WTC11 (cell line): ENCODE measurements at regions not wholly inside any gene's neighbourhood (a gene's known extent, or its start where the extent isn't known, plus 50 kb on each side); places are given as distances from the start of the nearest gene placed in this dataset.
A peak's percentile ranks its signal among the peaks of the same experiment; 100 is the strongest.

Experiments used
- ATAC-seq: fragments of 200-7000 bp; cut with Tn5 transposase; 2 replicates; pipeline ENCODE4 v1.10.0; 2021; ENCODE audit warnings: mild to moderate bottlenecking, moderate library complexity
- CTCF ChIA-PET: fragments of 300-600 bp; sonication (Branson Sonifier 250); formaldehyde crosslinking; loops from one replicate; lab custom pipeline; 2021; ENCODE audit warnings: antibody characterized with exemption; lab: Charles Lee
- POLR2A ChIA-PET: fragments of 350-600 bp; sonication (Branson Sonifier 250); formaldehyde crosslinking; loops from one replicate; lab custom pipeline; 2021; ENCODE audit warnings: antibody characterized with exemption; lab: Charles Lee
- DNase-seq: peaks from one replicate; pipeline ENCODE4 v3.0.0; 2021; ENCODE audit warnings: low spot score
- H3K27ac Mint-ChIP-seq: 2 replicates; pipeline ENCODE4 v1.8.0; 2021; ENCODE audit warnings: mixed read lengths
- H3K27me3 Mint-ChIP-seq: 2 replicates; pipeline ENCODE4 v1.8.0; 2021; ENCODE audit warnings: low read depth, mild to moderate bottlenecking, moderate library complexity, mixed read lengths
- H3K36me3 Mint-ChIP-seq: 2 replicates; pipeline ENCODE4 v1.8.0; 2021; ENCODE audit warnings: mixed read lengths
- H3K4me1 Mint-ChIP-seq: 2 replicates; pipeline ENCODE4 v1.8.0; 2022; ENCODE audit warnings: mixed read lengths
- H3K4me3 Mint-ChIP-seq: 2 replicates; pipeline ENCODE4 v1.8.0; 2021; ENCODE audit warnings: mild to moderate bottlenecking, moderate library complexity, mixed read lengths
- H3K9me3 Mint-ChIP-seq: 2 replicates; pipeline ENCODE4 v1.8.0; 2021; ENCODE audit warnings: mixed read lengths
- ATF1 ChIP-seq: sonication (generic); formaldehyde crosslinking; IDR thresholded peaks from 2 replicates; pipeline ENCODE4 v1.8.1; 2023; ENCODE audit warnings: mild to moderate bottlenecking, moderate library complexity, missing genetic modification reagents
- CDX4 ChIP-seq: fragments of 250-450 bp; sonication (Bioruptor Pico); IDR thresholded peaks from 2 replicates; pipeline ENCODE4 v1.9.0; 2021; ENCODE audit warnings: moderate library complexity, mild to moderate bottlenecking, inconsistent platforms, borderline replicate concordance
- CTCF ChIP-seq: fragments of 200-600 bp; IDR thresholded peaks from 2 replicates; pipeline ENCODE4 v1.8.0; 2022; ENCODE audit warnings: antibody characterized with exemption
- E2F4 ChIP-seq: sonication (generic); formaldehyde crosslinking; IDR thresholded peaks from 2 replicates; pipeline ENCODE4 v1.8.1; 2022; ENCODE audit warnings: low read depth, mild to moderate bottlenecking, moderate library complexity, missing genetic modification reagents, borderline replicate concordance
- FOXJ3 ChIP-seq: sonication (generic); formaldehyde crosslinking; IDR thresholded peaks from 2 replicates; pipeline ENCODE4 v1.9.0; 2021; ENCODE audit warnings: missing genetic modification reagents, mild to moderate bottlenecking, borderline replicate concordance
- FOXK1 ChIP-seq: sonication (generic); formaldehyde crosslinking; IDR thresholded peaks from 2 replicates; pipeline ENCODE4 v1.8.0; 2022; ENCODE audit warnings: mild to moderate bottlenecking, moderate library complexity, missing genetic modification reagents
- HMGA2 ChIP-seq: fragments of 250-450 bp; sonication (Bioruptor Pico); IDR thresholded peaks from 2 replicates; pipeline ENCODE4 v1.4.0; 2021; ENCODE audit warnings: mild to moderate bottlenecking, moderate library complexity
- PRDM15 ChIP-seq: sonication (generic); formaldehyde crosslinking; IDR thresholded peaks from 2 replicates; pipeline ENCODE4 v1.8.0; 2022; ENCODE audit warnings: missing genetic modification reagents
- SP1 ChIP-seq: sonication (generic); formaldehyde crosslinking; conservative IDR thresholded peaks from 2 replicates; pipeline ENCODE4 v1.8.1; 2022; ENCODE audit warnings: missing genetic modification reagents
- STAT6 ChIP-seq: sonication (generic); formaldehyde crosslinking; conservative IDR thresholded peaks from 2 replicates; pipeline ENCODE4 v1.8.1; 2023; ENCODE audit warnings: mild to moderate bottlenecking, low read depth, missing genetic modification reagents, moderate library complexity
- ZNF138 ChIP-seq: sonication (generic); formaldehyde crosslinking; conservative IDR thresholded peaks from 2 replicates; pipeline ENCODE4 v1.8.1; 2022; ENCODE audit warnings: mild to moderate bottlenecking, moderate library complexity, missing genetic modification reagents
- ZNF396 ChIP-seq: fragments of 250-450 bp; sonication (Bioruptor Pico); IDR thresholded peaks from 2 replicates; pipeline ENCODE4 v1.8.0; 2021; ENCODE audit warnings: mild to moderate bottlenecking, moderate library complexity, borderline replicate concordance
- ZNF512 ChIP-seq: sonication (generic); formaldehyde crosslinking; IDR thresholded peaks from 2 replicates; pipeline ENCODE4 v1.8.1; 2022; ENCODE audit warnings: missing genetic modification reagents, borderline replicate concordance

- Mint-ChIP-seq H3K27ac (no peak overlapping the region), H3K27me3 (no peaks in the 10 kb centered on the region), H3K36me3 (no peaks in the 10 kb centered on the region), H3K9me3 (0 out of 2 replicates have a peak, but pooled peaks cover 3% of the 10 kb centered on the region), H3K4me1 (peaks cover 5% of the 10 kb centered on the region), H3K4me3 (no peak overlapping the region)
- ChIA-PET CTCF (no interaction called here), POLR2A (no interaction called here)
- no peak for TF ChIP-seq FOXJ3
- no peak for TF ChIP-seq ZNF396 (CRISPR knock-in tag)
- no peak for TF ChIP-seq PRDM15 (CRISPR knock-in tag)
- TF ChIP-seq ZNF512 (CRISPR knock-in tag) = peak; percentile 96
- TF ChIP-seq E2F4 = no peak
- no peak for TF ChIP-seq FOXK1 (CRISPR knock-in tag)
- no peak for DNase-seq
- ATAC-seq = no peak
Observed at GRCh38 chr18:30491815-30492551, 550.6 kb downstream of the DSC3 start.

- ATAC-seq (no peak), DNase-seq (no peak)
- Mint-ChIP-seq H3K4me1 (peaks cover 3% of the 10 kb centered on the region; the same call in 1 of the 2 replicates), H3K27ac (peak overlapping the region; percentile 26; the same call in 1 of the 2 replicates), H3K9me3 (0 out of 2 replicates have a peak, but pooled peaks cover 3% of the 10 kb centered on the region), H3K27me3 (no peaks in the 10 kb centered on the region), H3K36me3 (no peaks in the 10 kb centered on the region), H3K4me3 (no peak overlapping the region)
- TF ChIP-seq HMGA2 (CRISPR knock-in tag) (peak; percentile 96), STAT6 (CRISPR knock-in tag) (no peak)
- CTCF ChIA-PET = no interaction called here
- POLR2A ChIA-PET = no interaction called here
Observed at GRCh38 chr18:30489890-30490643, 552.5 kb downstream of the DSC3 start.

GRCh38 chr18:30487962-30488361, 554.6 kb downstream of the DSC3 start:
- DNase-seq (no peak), ATAC-seq (no peak)
- CTCF ChIA-PET = no interaction called here
- Mint-ChIP-seq H3K27me3 (no peaks in the 10 kb centered on the region), H3K9me3 (no peaks in the 10 kb centered on the region), H3K27ac (no peak overlapping the region), H3K4me1 (peaks cover 3% of the 10 kb centered on the region; the same call in 1 of the 2 replicates), H3K4me3 (no peak overlapping the region), H3K36me3 (no peaks in the 10 kb centered on the region)
- POLR2A ChIA-PET = no interaction called here
- no peak for TF ChIP-seq PRDM15 (CRISPR knock-in tag)
- no peak for TF ChIP-seq CDX4
- TF ChIP-seq ZNF138 (CRISPR knock-in tag) = no peak
- no peak for TF ChIP-seq CTCF
- no peak for TF ChIP-seq ATF1 (CRISPR knock-in tag)
- TF ChIP-seq SP1 = no peak
